Thymus (tissue), 11 donors: ENCODE measurements at regions not wholly inside any gene's neighbourhood (a gene's known extent, or its start where the extent isn't known, plus 50 kb on each side); places are given as distances from the start of the nearest gene placed in this dataset.

Source experiments
- DNase-seq, 9 donors: peaks; one replicate each; pipeline ENCODE4 v3.0.0-alpha.2; 2013; ENCODE audit warnings: low spot score in 9 of 9, low read depth in 6 of 9, missing footprints in 1 of 9
- H3K27ac ChIP-seq, 2 donors: one replicate each; pipeline ENCODE4 v1.5.1; 2013; ENCODE audit warnings: control low read depth in 1 of 2, low read depth in 1 of 2, low read length in 1 of 2, mild to moderate bottlenecking in 1 of 2, moderate library complexity in 1 of 2
- H3K27me3 ChIP-seq, 2 donors: one replicate each; pipeline ENCODE4 v1.5.1; 2013; ENCODE audit warnings: low read length in 1 of 2; ENCODE audit not compliant: control insufficient read depth in 2 of 2, insufficient read depth in 1 of 2
- H3K36me3 ChIP-seq, 2 donors: one replicate each; pipeline ENCODE4 v1.5.1; 2013; ENCODE audit warnings: low read length in 1 of 2, mild to moderate bottlenecking in 1 of 2, moderate library complexity in 1 of 2; ENCODE audit not compliant: control insufficient read depth in 2 of 2, insufficient read depth in 2 of 2
- H3K4me1 ChIP-seq, 2 donors: one replicate each; pipeline ENCODE4 v1.5.1; 2013; ENCODE audit warnings: low read length in 2 of 2; ENCODE audit not compliant: control insufficient read depth in 2 of 2, insufficient read depth in 2 of 2
- H3K4me3 ChIP-seq, 2 donors: one replicate each; pipeline ENCODE4 v1.5.1; 2013; ENCODE audit warnings: low read length in 2 of 2, control low read depth in 1 of 2, mild to moderate bottlenecking in 1 of 2
- H3K9me3 ChIP-seq, 2 donors: one replicate each; pipeline ENCODE4 v1.5.1; 2013; ENCODE audit warnings: low read length in 1 of 2, mild to moderate bottlenecking in 1 of 2; ENCODE audit not compliant: control insufficient read depth in 2 of 2, insufficient read depth in 1 of 2
- WGBS: extraction: QIAGEN DNeasy Blood & Tissue Kit; methylation state at CpG from one replicate; pipeline ENCODE4 v1.1.7; 2013; 5-methylcytosine and 5-hydroxymethylcytosine counted together
- donor health status: healthy.

DNA sequence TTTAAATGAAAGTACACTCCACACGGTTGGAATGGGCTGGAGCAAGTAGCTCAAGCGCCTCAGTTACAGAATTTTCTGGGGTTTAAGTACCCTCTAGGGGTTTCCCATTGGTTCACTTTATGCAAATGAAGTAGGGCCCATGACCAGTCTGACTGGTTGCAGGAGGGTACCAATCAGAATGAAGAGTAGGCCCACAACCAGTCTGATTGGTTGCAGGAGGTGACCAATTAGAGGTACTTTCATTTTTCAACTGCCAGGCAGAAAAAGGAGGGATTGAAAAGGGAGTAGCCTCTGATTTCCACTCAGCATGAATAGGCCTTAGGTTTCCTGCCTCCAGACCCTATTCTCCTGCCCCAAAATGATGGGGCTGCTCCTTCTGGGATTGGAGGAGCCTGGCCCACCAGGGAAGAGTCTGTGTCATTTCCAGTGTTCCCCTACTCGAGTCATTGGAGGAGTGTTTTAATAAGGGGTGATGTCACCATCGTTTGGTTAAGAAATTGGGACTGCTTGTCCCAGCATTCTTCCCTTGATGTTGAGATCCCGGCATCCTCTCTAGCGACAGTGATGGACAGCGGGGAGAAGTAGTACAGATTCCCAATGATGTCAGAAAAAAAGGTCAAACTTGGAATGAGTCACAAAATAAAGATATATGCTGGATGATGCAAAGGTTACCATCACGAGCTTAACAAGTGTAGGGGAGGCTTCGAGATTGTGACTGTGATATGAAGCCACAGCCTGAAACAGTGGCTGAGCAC, 210.4 kb downstream of the SH3BP4 start:
- H3K27me3 ChIP-seq: no peaks in the 10 kb centered on the region
- no peak overlapping the region for H3K4me3 ChIP-seq
- no peak overlapping the region for H3K27ac ChIP-seq
- no peaks in the 10 kb centered on the region for H3K4me1 ChIP-seq
- no peaks in the 10 kb centered on the region for H3K36me3 ChIP-seq
- DNase-seq: no peak
- no peaks in the 10 kb centered on the region for H3K9me3 ChIP-seq
- 81% methylated on average over 9 of the region's 9 CpGs for WGBS

DNA sequence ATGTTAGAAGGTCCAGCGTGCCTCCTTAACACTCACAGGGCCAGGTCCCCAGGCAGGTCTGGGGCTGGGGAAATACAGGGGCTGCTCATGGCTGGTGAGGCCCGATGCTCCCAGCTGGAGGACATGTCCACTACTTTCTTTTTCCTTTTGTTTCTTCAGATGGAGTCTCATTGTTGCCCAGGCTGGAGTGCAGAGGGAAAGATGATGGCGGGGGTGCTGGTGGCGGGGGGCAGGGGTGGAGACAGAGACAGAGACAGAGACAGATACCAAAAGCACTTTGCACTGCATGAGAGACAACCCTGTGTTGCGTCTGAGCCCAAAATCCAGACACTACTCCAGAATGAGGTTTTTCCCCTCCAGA, 211.0 kb downstream of the SH3BP4 start:
- H3K4me3 ChIP-seq: no peak overlapping the region
- no peaks in the 10 kb centered on the region for H3K9me3 ChIP-seq
- no peaks in the 10 kb centered on the region for H3K27me3 ChIP-seq
- no peak overlapping the region for H3K27ac ChIP-seq
- no peaks in the 10 kb centered on the region for H3K4me1 ChIP-seq
- 60% methylated on average over 5 of the region's 5 CpGs for WGBS
- H3K36me3 ChIP-seq: no peaks in the 10 kb centered on the region
- DNase-seq: no peak

DNA sequence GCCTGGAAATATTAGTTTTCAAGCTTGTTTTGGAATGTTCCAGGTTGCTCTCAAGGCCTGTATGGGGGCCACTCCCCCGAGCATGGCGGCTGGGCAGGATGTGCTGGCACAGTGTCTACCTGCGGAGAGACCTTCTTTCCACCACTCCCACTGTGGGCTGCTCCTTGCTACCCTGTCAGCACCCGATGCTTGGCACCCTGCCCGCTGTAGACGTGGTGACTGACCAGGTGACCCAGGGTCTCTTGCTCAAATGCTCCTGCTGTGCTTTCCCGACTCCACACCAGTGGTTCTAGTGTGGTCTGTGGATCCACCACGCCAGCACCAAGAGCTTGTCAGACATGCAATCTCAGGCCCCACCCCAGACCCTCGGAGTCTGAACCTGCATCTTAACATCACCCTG, 213.3 kb downstream of the SH3BP4 start:
- Histone ChIP-seq H3K9me3 (no peaks in the 10 kb centered on the region), H3K4me3 (no peak overlapping the region), H3K4me1 (no peaks in the 10 kb centered on the region), H3K36me3 (no peaks in the 10 kb centered on the region), H3K27me3 (no peaks in the 10 kb centered on the region), H3K27ac (no peak overlapping the region)
- no peak for DNase-seq
- WGBS: 82% methylated on average over 9 of the region's 9 CpGs

DNA sequence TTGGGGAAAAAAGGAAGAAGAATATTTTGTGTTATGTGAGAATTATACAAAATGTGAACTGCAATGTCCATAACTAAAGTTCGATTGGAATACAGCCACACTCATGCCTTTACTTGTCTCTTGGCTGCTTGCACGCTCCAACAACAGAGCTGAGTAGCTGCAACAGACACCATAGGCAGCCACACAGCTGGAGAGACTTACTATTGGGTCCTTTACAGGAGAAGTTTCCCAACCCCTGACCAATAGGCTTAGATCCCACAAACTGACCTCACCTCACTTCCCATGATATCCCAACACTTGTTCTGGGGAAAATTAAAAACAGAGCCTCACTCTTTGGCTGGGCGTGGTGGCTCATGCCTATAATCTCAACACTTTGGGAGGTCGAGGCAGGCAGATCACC, 213.8 kb downstream of the SH3BP4 start:
- Histone ChIP-seq H3K27ac (no peak overlapping the region), H3K9me3 (no peaks in the 10 kb centered on the region), H3K4me3 (no peak overlapping the region), H3K36me3 (no peaks in the 10 kb centered on the region), H3K4me1 (no peaks in the 10 kb centered on the region), H3K27me3 (no peaks in the 10 kb centered on the region)
- no peak for DNase-seq
- WGBS: 85% methylated on average over 4 of the region's 4 CpGs

DNA sequence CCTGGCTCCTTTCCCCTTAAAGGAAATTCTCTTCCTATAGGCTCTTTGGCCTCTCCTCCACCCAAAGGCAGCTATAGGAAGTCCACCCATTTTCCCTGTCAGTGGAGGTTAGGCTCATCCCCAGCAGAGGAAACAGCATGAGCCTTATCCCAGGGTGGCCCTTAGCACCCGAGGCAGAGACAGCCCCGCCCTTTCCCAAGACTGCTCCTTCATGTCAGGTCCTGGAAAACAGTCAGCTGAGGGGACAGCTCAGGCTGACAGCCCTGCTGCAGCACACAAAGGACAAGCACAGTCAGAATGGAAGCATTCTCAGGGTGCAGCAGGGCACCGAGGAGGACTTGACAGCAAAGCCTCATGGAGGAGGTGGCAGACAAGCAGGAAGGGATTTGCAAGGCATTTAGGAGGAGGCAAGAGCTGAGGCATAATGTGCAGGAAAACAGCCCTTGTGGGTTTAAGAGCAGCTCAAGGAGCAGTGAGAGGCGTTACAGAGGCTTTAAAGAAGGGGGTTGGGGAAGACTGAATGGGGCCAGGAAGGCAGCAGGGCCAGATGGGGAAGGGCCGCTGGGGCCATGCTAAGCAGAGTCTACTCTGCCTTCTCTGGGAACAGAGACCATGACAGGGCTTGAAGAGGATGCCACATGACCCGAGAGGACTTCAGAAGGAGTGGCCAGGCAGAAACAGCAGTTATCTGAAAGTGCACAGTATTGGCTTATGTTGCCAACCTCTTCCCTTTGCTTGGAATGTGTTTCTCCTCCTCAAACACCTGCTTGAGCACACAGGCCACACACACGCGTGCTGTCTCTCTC, 216.6 kb downstream of the SH3BP4 start:
- Histone ChIP-seq H3K36me3 (no peaks in the 10 kb centered on the region), H3K4me3 (no peak overlapping the region), H3K27me3 (no peaks in the 10 kb centered on the region), H3K4me1 (no peaks in the 10 kb centered on the region), H3K27ac (no peak overlapping the region), H3K9me3 (no peaks in the 10 kb centered on the region)
- no peak for DNase-seq
- 74% methylated on average over 8 of the region's 8 CpGs for WGBS

DNA sequence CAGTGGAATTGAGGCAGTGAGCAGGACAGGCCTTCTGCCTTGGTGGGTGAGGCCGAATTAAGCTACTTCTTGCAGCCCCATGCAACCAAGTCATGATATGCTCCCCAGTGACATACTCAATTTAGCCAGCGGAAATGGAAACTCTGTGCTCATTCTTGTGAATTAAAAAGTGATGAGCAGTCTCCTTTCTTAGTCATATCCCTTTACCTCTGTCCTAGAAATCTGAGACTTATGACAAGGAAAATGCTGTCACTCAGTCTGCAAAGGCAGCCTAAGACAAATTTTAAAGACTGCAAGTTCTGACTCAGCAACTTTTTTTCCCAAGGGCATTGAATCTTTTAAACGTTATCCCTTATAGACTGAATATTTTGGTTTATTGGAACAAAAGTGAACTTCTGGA, 218.2 kb downstream of the SH3BP4 start:
- Histone ChIP-seq H3K27ac (no peak overlapping the region), H3K4me1 (no peaks in the 10 kb centered on the region), H3K4me3 (no peak overlapping the region), H3K27me3 (no peaks in the 10 kb centered on the region), H3K9me3 (no peaks in the 10 kb centered on the region), H3K36me3 (no peaks in the 10 kb centered on the region)
- WGBS: 73% methylated on average over 3 of the region's 3 CpGs
- no peak for DNase-seq

DNA sequence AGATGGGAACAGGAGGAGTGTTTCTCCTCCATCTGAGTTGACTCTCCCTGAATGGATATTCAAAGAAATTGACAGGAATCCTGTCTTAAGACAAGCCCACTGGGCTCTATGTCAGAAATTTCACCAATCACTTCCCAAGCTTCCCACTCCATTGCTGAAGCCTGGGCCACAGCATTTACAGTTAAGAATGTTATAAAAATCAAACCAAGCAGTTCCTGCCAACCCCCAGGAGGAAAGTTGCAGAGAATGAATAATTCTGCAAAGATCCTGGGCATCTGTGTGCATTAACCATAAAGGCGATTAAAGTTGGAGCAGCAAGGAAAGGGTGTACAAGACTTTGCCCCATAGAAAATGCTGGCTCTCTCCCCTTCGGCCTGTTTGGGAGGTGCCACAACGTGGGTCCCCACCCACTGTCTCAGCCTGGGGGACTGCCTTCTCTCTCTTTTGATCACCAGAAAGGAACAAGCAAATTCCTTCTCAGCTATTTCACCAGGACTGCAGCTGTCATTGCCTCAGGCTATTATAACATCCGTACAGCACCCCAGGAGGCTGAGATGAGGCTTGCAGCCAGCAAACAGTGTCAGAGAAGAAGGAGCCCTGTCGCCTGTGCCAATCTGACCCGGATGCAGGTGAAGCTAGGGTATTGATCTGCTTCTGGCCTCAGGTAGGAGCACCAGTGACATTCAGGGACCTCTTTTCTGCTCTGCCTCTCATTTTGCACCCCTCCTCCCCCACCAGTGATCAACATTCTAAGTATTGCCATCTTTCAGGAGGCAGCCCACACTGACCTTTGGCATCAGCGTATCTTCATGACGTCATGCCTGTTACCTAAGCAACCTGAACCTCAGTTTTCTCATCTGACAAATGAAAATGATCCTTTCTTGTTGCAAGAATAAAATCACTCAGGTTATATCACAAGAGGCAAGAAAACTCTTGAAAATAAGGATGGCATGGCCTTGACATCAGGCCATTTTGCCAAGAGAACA, 219.0 kb downstream of the SH3BP4 start:
- Histone ChIP-seq H3K36me3 (no peaks in the 10 kb centered on the region), H3K4me1 (no peaks in the 10 kb centered on the region), H3K4me3 (no peak overlapping the region), H3K27me3 (no peaks in the 10 kb centered on the region), H3K27ac (no peak overlapping the region), H3K9me3 (no peaks in the 10 kb centered on the region)
- 67% methylated on average over 8 of the region's 8 CpGs for WGBS
- no peak for DNase-seq

DNA sequence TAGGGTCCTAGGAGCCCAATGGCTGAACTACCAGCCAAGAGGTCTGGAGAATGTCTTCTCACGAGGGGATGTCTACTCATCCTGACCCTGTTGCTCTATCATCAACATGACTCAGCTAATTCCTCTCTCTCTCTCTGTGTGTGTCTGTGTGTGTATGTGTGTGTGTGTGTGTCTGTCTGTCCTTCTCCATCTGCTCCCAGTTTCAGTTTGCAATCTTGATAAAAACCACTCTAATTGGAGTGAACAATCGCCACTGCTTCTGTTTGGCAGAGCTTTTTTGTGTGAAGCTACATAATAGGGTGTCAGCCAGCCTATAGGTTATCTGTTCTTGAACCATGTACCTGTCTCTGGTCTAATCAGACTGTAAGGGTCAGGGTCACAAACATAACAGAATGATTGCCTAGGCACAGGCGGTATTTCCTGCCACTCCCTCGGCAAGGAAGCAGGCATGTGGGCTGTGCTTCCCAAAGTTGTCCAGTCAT, 219.8 kb downstream of the SH3BP4 start:
- WGBS: 73% methylated on average over 4 of the region's 4 CpGs
- no peaks in the 10 kb centered on the region for H3K36me3 ChIP-seq
- no peak overlapping the region for H3K27ac ChIP-seq
- no peaks in the 10 kb centered on the region for H3K9me3 ChIP-seq
- H3K27me3 ChIP-seq: no peaks in the 10 kb centered on the region
- DNase-seq: no peak
- no peaks in the 10 kb centered on the region for H3K4me1 ChIP-seq
- H3K4me3 ChIP-seq: no peak overlapping the region
